Right lobe of liver (tissue), 6 donors: ENCODE measurements at regions not wholly inside any gene's neighbourhood (a gene's known extent, or its start where the extent isn't known, plus 50 kb on each side); places are given as distances from the start of the nearest gene placed in this dataset.

Source experiments
- ATAC-seq, 4 donors: fragments of 200-7000 bp; cut with Tn5 transposase; one replicate each; pipeline ENCODE4 v1.9.1; 2020; ENCODE audit warnings: mild to moderate bottlenecking in 4 of 4, moderate library complexity in 4 of 4
- DNase-seq, 3 donors: peaks; one replicate each; pipeline ENCODE4 v3.0.0-alpha.2; 2020
- H3K27ac ChIP-seq, 3 donors: fragments of 200-600 bp; one replicate each; pipeline ENCODE4 v1.8.0; 2022
- H3K27me3 ChIP-seq, 2 donors: fragments of 200-600 bp; one replicate each; pipeline ENCODE4 v1.8.0; 2022
- H3K36me3 ChIP-seq, 4 donors: fragments of 200-600 bp; sonication (generic) in 1 of 4; one replicate each; pipeline versions ENCODE4 v1.5.1 to v1.8.0; 2017 to 2022; ENCODE audit warnings: control low read depth in 1 of 4
- H3K4me1 ChIP-seq, 4 donors: fragments of 200-600 bp; sonication (generic) in 1 of 4; one replicate each; pipeline versions ENCODE4 v1.5.1 to v1.8.0; 2017 to 2022; ENCODE audit warnings: control low read depth in 1 of 4
- H3K4me3 ChIP-seq, 3 donors: fragments of 200-600 bp; one replicate each; pipeline ENCODE4 v1.8.0; 2022
- H3K9me3 ChIP-seq, 4 donors: fragments of 200-600 bp; sonication (generic) in 1 of 4; one replicate each; pipeline versions ENCODE4 v1.5.1 to v1.8.0; 2017 to 2022; ENCODE audit warnings: control low read depth in 1 of 4
- POLR2A ChIP-seq: fragments of 450-650 bp; IDR thresholded peaks from one replicate; pipeline ENCODE4 v1.6.1; 2017; ENCODE audit warnings: antibody characterized with exemption, mild to moderate bottlenecking
- WGBS: methylation state at CpG from one replicate; pipeline ENCODE4 v1.1.6; 2018; ENCODE audit warnings: low coverage, low lambda C conversion rate; ENCODE audit not compliant: insufficient coverage; ENCODE audit errors: missing lambda C conversion rate; 5-methylcytosine and 5-hydroxymethylcytosine counted together
- intact Hi-C, 2 donors: fragments of 100-400 bp; cut with DNase I; formaldehyde crosslinking; loops; one replicate each; pipeline versions ENCODE4 v1.11.2 to v1.14.1; 2022
- TF ChIP-seq, protein P1 (sequence below), 4 donors: fragments of 200-600 bp in 3 of 4; fragments of 450-650 bp in 1 of 4; IDR thresholded peaks; one replicate each; pipeline versions ENCODE4 v1.5.1 to v1.8.0; 2016 to 2022; ENCODE audit warnings: antibody characterized with exemption in 4 of 4, mild to moderate bottlenecking in 2 of 4
- donor health status: DM: no; HTN: yes; CAD: no.
- donor health status: DM: no; HTN: no; CAD: no.
- donor health status: DM: no; HTN: no; CAD: no.
- donor health status: DM: no; HTN: yes; CAD: no.
- donor health status: DM: no; HTN: yes; CAD: no.

DNA sequence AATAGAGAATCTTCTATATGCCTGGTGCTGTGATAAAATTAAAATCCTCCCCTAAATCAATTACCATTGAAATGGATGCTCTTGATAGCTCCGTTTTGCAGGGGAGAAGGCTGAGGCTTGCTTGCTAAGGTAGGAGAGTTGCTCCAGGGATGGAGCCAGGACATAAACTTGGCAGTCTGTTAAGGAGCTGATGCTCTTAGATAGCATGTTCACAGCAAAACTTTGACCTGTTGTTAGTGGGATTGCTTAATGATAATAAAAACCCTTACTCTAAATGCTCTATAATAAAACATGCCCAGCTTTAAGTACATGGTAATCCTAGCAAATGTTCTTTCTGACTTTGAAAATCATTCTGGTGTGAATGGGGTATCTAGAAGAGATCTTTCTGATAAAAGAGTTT lies 228.4 kb upstream of the JAG1 start:
- intact Hi-C loops, result no loop called here
- Histone ChIP-seq H3K27ac (no peak overlapping the region), H3K9me3 (no peaks in the 10 kb centered on the region), H3K4me3 (no peak overlapping the region), H3K27me3 (no peaks in the 10 kb centered on the region), H3K36me3 (no peaks in the 10 kb centered on the region), H3K4me1 (no peaks in the 10 kb centered on the region)
- ATAC-seq, result no peak
- 67% methylated on average over 1 of the region's 1 CpG for WGBS
- DNase-seq, result no peak
- TF ChIP-seq, protein P1, sequence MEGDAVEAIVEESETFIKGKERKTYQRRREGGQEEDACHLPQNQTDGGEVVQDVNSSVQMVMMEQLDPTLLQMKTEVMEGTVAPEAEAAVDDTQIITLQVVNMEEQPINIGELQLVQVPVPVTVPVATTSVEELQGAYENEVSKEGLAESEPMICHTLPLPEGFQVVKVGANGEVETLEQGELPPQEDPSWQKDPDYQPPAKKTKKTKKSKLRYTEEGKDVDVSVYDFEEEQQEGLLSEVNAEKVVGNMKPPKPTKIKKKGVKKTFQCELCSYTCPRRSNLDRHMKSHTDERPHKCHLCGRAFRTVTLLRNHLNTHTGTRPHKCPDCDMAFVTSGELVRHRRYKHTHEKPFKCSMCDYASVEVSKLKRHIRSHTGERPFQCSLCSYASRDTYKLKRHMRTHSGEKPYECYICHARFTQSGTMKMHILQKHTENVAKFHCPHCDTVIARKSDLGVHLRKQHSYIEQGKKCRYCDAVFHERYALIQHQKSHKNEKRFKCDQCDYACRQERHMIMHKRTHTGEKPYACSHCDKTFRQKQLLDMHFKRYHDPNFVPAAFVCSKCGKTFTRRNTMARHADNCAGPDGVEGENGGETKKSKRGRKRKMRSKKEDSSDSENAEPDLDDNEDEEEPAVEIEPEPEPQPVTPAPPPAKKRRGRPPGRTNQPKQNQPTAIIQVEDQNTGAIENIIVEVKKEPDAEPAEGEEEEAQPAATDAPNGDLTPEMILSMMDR (IDR thresholded peaks at IDR 0.05), result no peak
- TF ChIP-seq POLR2A, result no peak

DNA sequence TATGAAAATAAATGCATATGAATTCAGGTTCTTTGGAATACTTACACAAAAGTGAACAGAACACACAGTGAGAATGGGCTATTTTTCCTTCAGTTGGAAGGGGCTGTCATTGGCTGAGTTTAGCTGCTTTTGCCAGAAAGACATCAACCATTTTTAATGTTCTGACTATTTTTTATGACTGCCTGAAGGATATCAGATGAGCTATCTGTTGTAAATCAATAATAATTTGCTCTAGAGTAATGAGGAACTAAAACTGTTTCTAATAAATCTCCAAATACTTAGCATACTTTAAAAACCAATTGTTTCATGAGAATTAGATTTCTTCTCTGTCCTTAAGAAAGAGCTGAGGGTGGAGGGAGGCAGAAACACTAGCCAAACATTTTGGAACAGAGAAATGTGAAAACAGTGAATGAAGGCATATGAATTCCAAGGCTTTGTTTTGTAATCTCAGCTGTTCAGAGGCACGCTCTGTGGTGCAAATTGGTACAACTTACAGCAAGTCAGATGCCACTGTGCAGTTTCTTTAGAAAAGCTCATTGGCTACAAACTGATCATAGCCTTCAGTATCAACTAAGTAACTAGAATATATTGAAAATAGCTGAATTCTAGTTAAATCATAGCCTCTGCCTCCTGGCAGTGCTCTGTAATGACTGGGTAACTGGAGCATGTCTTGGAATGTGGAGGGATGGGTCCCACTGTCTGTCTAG lies 228.9 kb upstream of the JAG1 start:
- Histone ChIP-seq H3K9me3 (no peaks in the 10 kb centered on the region), H3K27me3 (no peaks in the 10 kb centered on the region), H3K4me1 (no peaks in the 10 kb centered on the region), H3K27ac (no peak overlapping the region), H3K4me3 (no peak overlapping the region), H3K36me3 (no peaks in the 10 kb centered on the region)
- 89% methylated on average over 1 of the region's 1 CpG for WGBS
- TF ChIP-seq, protein P1 (IDR thresholded peaks at IDR 0.05), result no peak
- TF ChIP-seq POLR2A, result no peak
- intact Hi-C loops, result no loop called here
- no peak for DNase-seq
- ATAC-seq, result no peak

DNA sequence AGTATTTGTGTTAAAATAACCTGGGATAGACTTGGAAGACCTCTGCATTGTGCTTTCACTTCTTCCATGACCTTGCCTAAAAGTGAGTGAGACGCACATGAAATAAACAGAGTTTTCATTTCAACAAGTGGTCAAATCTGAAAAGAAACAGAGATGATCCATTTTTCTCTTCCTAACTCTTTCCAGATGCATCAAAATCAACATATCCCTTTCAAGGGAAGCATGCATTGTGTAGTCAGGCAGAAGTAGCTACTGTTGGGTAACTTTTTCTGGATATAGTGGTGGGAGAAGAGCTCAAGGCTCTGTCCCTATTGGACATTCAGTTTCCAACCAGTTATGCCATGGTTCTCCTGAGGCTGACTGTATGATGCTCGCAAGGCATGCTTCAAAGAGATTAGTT lies 233.0 kb upstream of the JAG1 start:
- intact Hi-C loops, result no loop called here

DNA sequence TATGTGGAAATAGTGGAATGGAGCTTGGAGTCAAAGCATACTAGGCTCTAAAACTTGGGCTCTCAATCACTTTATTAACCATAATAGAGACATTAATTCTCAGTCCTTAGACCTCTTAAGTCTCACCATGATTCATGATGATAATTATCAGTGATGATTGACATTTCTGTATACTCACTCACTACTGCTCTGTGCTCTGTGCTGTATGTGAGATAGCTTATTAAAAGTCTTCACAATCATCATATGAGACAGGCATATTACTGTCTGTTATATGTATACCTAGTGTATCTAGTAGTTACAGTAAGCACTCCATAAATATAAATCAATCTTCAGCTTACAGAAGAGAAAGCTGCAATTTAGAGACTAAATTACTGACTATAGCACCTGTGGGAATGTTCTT lies 236.0 kb upstream of the JAG1 start:
- intact Hi-C loops, result no loop called here
- TF ChIP-seq POLR2A, result no peak
- TF ChIP-seq, protein P1 (IDR thresholded peaks at IDR 0.05), result no peak
- no peaks in the 10 kb centered on the region for H3K36me3 ChIP-seq
- no peak overlapping the region for H3K27ac ChIP-seq
- H3K9me3 ChIP-seq, result no peaks in the 10 kb centered on the region
- no peaks in the 10 kb centered on the region for H3K4me1 ChIP-seq
- DNase-seq (no peak), ATAC-seq (no peak)
- no peak overlapping the region for H3K4me3 ChIP-seq
- no peaks in the 10 kb centered on the region for H3K27me3 ChIP-seq

More for the DNA sequence above, 233.0 kb upstream of the JAG1 start:
- no peak for TF ChIP-seq POLR2A
- TF ChIP-seq, protein P1 (IDR thresholded peaks at IDR 0.05), result no peak
- no peak for DNase-seq
- Histone ChIP-seq H3K4me3 (no peak overlapping the region), H3K27ac (no peak overlapping the region), H3K4me1 (no peaks in the 10 kb centered on the region), H3K9me3 (no peaks in the 10 kb centered on the region), H3K36me3 (no peaks in the 10 kb centered on the region), H3K27me3 (no peaks in the 10 kb centered on the region)
- ATAC-seq, result no peak
- 88% methylated on average over 2 of the region's 2 CpGs for WGBS
